Pancreas (tissue), 10 donors: ENCODE measurements at regions not wholly inside any gene's neighbourhood (a gene's known extent, or its start where the extent isn't known, plus 50 kb on each side); places are given as distances from the start of the nearest gene placed in this dataset.

ENCODE experiments used
- ATAC-seq, 4 donors: fragments of 200-7000 bp; cut with Tn5 transposase; one replicate each; pipeline versions ENCODE4 v1.8.0 to v1.9.1; 2020; ENCODE audit warnings: mild to moderate bottlenecking in 4 of 4, moderate library complexity in 4 of 4
- DNase-seq, 6 donors: peaks; one replicate each; pipeline ENCODE4 v3.0.0-alpha.2; 2020
- FAIRE-seq: peaks from 2 replicates; lab custom pipeline; 2012; peaks lifted over from hg19 to GRCh38; lab: Jason Lieb, UNC
- H3K27ac ChIP-seq, 4 donors: fragments of 200-600 bp; sonication (generic); 1 replicate in 3 of 4; 2 replicates in 1 of 4; pipeline versions ENCODE4 v1.5.0 to v1.8.0; 2020
- H3K27me3 ChIP-seq, 4 donors: fragments of 200-600 bp; one replicate each; pipeline ENCODE4 v1.8.0; 2021
- H3K36me3 ChIP-seq, 3 donors: fragments of 200-600 bp; sonication (generic) in 1 of 3; one replicate each; pipeline versions ENCODE4 v1.5.0 to v1.8.0; 2020 to 2021
- H3K4me1 ChIP-seq, 3 donors: fragments of 200-600 bp; one replicate each; pipeline ENCODE4 v1.8.0; 2021
- H3K4me3 ChIP-seq, 4 donors: fragments of 200-600 bp; sonication (generic) in 2 of 4; one replicate each; pipeline versions ENCODE4 v1.5.0 to v1.8.0; 2020 to 2021
- H3K9me3 ChIP-seq, 4 donors: fragments of 200-600 bp; one replicate each; pipeline ENCODE4 v1.8.0; 2021
- WGBS, 2 donors: extraction: QIAGEN DNeasy Blood & Tissue Kit; methylation state at CpG; one replicate each; pipeline ENCODE4 v1.1.7; 2013; 5-methylcytosine and 5-hydroxymethylcytosine counted together
- intact Hi-C, 3 donors: fragments of 100-400 bp; cut with DNase I; formaldehyde crosslinking; loops; one replicate each; pipeline versions ENCODE4 v1.11.1 to v1.14.2; 2022
- TF ChIP-seq, protein P1 (sequence below), 4 donors: fragments of 200-600 bp; sonication (generic) in 3 of 4; IDR thresholded peaks; one replicate each; pipeline versions ENCODE4 v1.5.0 to v1.8.0; 2021; ENCODE audit warnings: antibody characterized with exemption in 4 of 4
- donor health status: healthy with polysubstance abuse.
- donor health status: DM: no; HTN: no; CAD: no; lungs with moderate emphysema.
- donor health status: DM: no; HTN: no; CAD: no.
- donor health status: control.
- donor health status: control.
- donor health status: Bipolar disorder and iron deficiency.
- donor health status: DM: yes; HTN: yes; CAD: no.
- donor health status: DM: no; HTN: no; CAD: no.
- donor health status: DM: no; HTN: no; CAD: no.
- donor health status: DM: yes; HTN: yes; CAD: no.

DNA sequence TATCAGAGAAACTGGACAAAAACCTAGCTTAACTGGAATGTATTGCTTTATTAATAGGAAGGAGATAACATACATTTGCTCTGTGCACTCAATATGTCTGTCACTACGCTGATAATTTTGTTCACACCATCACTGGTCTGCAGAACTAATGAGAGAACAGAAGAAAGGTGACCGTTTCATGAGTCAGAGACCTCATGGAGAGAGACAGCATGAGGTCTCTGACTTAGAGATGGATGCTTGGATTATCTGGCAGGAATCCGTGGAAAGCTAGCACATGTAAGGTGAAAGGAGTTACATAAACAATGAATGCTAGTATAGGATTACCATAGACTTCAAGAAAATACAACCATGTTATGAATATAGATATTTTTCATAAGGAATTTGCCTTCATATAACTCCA lies 947.3 kb downstream of the IPMK start:
- no peaks in the 10 kb centered on the region for H3K9me3 ChIP-seq
- H3K27ac ChIP-seq: no peak overlapping the region
- 52 to 62% methylated on average over 3 of the region's 3 CpGs for WGBS, 2 donors
- no peaks in the 10 kb centered on the region for H3K36me3 ChIP-seq
- H3K27me3 ChIP-seq: no peaks in the 10 kb centered on the region
- no peak overlapping the region for H3K4me3 ChIP-seq
- intact Hi-C loops: no loop called here
- TF ChIP-seq, protein P1, sequence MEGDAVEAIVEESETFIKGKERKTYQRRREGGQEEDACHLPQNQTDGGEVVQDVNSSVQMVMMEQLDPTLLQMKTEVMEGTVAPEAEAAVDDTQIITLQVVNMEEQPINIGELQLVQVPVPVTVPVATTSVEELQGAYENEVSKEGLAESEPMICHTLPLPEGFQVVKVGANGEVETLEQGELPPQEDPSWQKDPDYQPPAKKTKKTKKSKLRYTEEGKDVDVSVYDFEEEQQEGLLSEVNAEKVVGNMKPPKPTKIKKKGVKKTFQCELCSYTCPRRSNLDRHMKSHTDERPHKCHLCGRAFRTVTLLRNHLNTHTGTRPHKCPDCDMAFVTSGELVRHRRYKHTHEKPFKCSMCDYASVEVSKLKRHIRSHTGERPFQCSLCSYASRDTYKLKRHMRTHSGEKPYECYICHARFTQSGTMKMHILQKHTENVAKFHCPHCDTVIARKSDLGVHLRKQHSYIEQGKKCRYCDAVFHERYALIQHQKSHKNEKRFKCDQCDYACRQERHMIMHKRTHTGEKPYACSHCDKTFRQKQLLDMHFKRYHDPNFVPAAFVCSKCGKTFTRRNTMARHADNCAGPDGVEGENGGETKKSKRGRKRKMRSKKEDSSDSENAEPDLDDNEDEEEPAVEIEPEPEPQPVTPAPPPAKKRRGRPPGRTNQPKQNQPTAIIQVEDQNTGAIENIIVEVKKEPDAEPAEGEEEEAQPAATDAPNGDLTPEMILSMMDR (IDR thresholded peaks at IDR 0.05): no peak
- H3K4me1 ChIP-seq: no peaks in the 10 kb centered on the region
- FAIRE-seq (no peak), ATAC-seq (no peak), DNase-seq (no peak)

DNA sequence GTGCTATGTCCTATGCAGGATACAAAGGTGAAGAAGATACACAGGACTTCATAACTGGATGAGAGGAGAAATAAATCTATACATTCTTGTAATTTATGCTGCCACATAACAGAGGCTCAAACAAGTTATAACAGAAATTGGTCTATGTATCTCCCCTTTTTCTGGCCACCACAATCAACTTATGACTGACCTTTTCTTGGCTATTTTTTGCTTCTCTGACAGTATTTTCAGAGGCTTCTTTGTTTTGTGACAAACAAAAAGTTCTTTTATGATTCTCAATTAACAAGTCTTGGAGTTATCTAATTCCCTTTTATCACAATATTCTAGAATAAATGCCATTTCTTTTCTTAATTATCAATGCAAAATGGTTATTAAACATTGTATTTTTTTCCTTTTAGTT lies 953.0 kb upstream of the ZWINT start:
- TF ChIP-seq, protein P1 (IDR thresholded peaks at IDR 0.05): no peak
- H3K27ac ChIP-seq: no peak overlapping the region
- no peak for DNase-seq
- no peak for ATAC-seq
- FAIRE-seq: no peak
- no peak overlapping the region for H3K4me3 ChIP-seq
- intact Hi-C loops: no loop called here
- no peaks in the 10 kb centered on the region for H3K36me3 ChIP-seq
- no peaks in the 10 kb centered on the region for H3K9me3 ChIP-seq
- no peaks in the 10 kb centered on the region for H3K4me1 ChIP-seq
- no peaks in the 10 kb centered on the region for H3K27me3 ChIP-seq

DNA sequence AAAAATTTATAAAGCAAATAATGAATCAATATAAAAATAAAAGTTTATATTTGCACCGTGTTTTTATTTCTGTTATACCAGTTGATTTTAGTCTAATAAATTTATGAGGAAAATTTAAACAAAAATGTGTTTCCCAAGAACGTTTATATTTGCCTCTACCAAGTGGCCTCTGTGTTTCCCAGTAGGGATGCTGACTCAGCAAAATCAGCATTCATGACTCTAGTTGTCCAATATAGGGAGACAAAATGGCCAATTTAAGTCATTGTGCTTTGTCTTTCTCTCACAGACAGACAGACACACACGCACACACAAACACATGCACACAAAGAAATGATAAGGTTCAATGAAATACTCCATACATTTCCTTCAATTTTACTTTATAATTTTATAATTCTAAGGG lies 942.5 kb upstream of the ZWINT start:
- Histone ChIP-seq H3K27me3 (no peaks in the 10 kb centered on the region), H3K36me3 (no peaks in the 10 kb centered on the region), H3K4me1 (no peaks in the 10 kb centered on the region), H3K4me3 (no peak overlapping the region), H3K27ac (no peak overlapping the region), H3K9me3 (no peaks in the 10 kb centered on the region)
- WGBS, 2 donors: 43 to 55% methylated on average over 3 of the region's 3 CpGs
- intact Hi-C loops: no loop called here
- FAIRE-seq (no peak), ATAC-seq (no peak), DNase-seq (no peak)
- TF ChIP-seq, protein P1 (IDR thresholded peaks at IDR 0.05): no peak

DNA sequence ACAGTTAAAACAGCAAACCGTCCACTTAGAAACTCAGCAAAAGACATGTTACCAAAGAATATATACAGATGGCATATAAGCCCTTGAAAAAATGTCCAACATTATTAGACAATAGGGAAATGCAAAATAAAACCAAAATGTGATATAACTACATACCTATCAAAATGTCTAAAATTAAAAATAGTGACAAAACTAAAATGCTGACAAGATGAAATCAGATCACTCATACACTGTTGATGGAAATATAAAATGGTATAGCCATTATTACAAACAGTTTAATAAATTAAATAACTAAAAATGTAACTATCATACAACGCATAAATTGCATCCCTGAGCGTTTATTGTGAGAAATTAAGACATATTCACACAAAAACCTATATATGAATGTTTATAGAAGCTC lies 939.7 kb upstream of the ZWINT start:
- no peaks in the 10 kb centered on the region for H3K9me3 ChIP-seq
- H3K27ac ChIP-seq: no peak overlapping the region
- TF ChIP-seq, protein P1 (IDR thresholded peaks at IDR 0.05): no peak
- FAIRE-seq (no peak), DNase-seq (no peak), ATAC-seq (no peak)
- intact Hi-C loops: no loop called here
- no peaks in the 10 kb centered on the region for H3K4me1 ChIP-seq
- 56 to 62% methylated on average over 3 of the region's 3 CpGs for WGBS, 2 donors
- H3K4me3 ChIP-seq: no peak overlapping the region
- no peaks in the 10 kb centered on the region for H3K36me3 ChIP-seq
- no peaks in the 10 kb centered on the region for H3K27me3 ChIP-seq

DNA sequence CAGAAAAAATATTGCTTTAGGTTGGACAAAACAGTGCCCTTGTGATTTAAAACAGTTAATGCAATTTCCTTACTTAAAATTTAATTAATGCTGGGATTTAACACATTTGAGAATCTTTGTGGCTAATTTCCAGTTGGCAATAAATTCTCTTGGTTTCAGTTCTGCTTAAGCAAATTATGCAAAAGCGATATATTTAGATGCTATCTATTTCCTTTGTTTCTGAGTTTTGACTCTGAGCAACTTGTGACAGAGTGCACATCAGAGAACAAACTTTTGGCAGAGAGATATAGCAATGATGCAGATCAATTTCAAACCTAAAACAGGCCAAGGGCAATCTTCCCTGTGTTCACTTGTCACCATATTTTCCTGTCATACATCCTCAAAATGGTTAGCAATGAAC lies 933.6 kb upstream of the ZWINT start:
- Histone ChIP-seq H3K4me1 (no peaks in the 10 kb centered on the region), H3K27me3 (no peaks in the 10 kb centered on the region), H3K27ac (no peak overlapping the region), H3K4me3 (no peak overlapping the region), H3K36me3 (no peaks in the 10 kb centered on the region), H3K9me3 (no peaks in the 10 kb centered on the region)
- ATAC-seq (no peak), FAIRE-seq (no peak), DNase-seq (no peak)
- TF ChIP-seq, protein P1 (IDR thresholded peaks at IDR 0.05): no peak
- intact Hi-C loops: no loop called here
- WGBS, 2 donors: 77 to 88% methylated on average over 1 of the region's 1 CpG
